HG03139 (cell line): ENCODE measurements at regions not wholly inside any gene's neighbourhood (a gene's known extent, or its start where the extent isn't known, plus 50 kb on each side); places are given as distances from the start of the nearest gene placed in this dataset.
A peak's percentile ranks its signal among the peaks of the same experiment; 100 is the strongest.
"Not testable (repeated sequence)": the region's sequence is repeated elsewhere in the genome, so short reads cannot be mapped to it uniquely, and the experiment has no call there.

Source experiments
- ATAC-seq: cut with Tn5 transposase; IDR thresholded peaks from one replicate; pipeline ENCODE4 v1.9.1; 2021; ENCODE audit not compliant: unreplicated experiment

GRCh38 chr5:100398815-100399214, 136.4 kb upstream of the FAM174A start:
- ATAC-seq = not testable (repeated sequence)

GRCh38 chr5:100379254-100379858, 155.8 kb upstream of the FAM174A start:
- not testable (repeated sequence) for ATAC-seq

GRCh38 chr5:100364757-100365478, 170.3 kb upstream of the FAM174A start:
- not testable (repeated sequence) for ATAC-seq

- ATAC-seq = not testable (repeated sequence)
Measured at GRCh38 chr5:100364343-100364742, 170.8 kb upstream of the FAM174A start.

GRCh38 chr5:100359998-100360397, 175.2 kb upstream of the FAM174A start:
- ATAC-seq = not testable (repeated sequence)

- ATAC-seq = not testable (repeated sequence)
Measured at GRCh38 chr5:100346269-100346668, 188.9 kb upstream of the FAM174A start.

- not testable (repeated sequence) for ATAC-seq
Measured at GRCh38 chr5:100341485-100341884, 193.7 kb upstream of the FAM174A start.

GRCh38 chr5:100322483-100322882, 212.7 kb upstream of the FAM174A start:
- no peak for ATAC-seq

GRCh38 chr5:100319885-100320284, 215.3 kb upstream of the FAM174A start:
- no peak for ATAC-seq

- ATAC-seq = no peak
Measured at GRCh38 chr5:100313657-100314056, 221.5 kb upstream of the FAM174A start.

- no peak for ATAC-seq
Measured at GRCh38 chr5:100311806-100312205, 223.4 kb upstream of the FAM174A start.

GRCh38 chr5:100306000-100306399, 229.2 kb upstream of the FAM174A start:
- ATAC-seq = no peak

GRCh38 chr5:100303216-100303615, 232.0 kb upstream of the FAM174A start:
- no peak for ATAC-seq

- no peak for ATAC-seq
Measured at GRCh38 chr5:100299261-100299660, 235.9 kb upstream of the FAM174A start.

- no peak for ATAC-seq
Measured at GRCh38 chr5:100276071-100276470, 259.1 kb upstream of the FAM174A start.

GRCh38 chr5:100275631-100276030, 259.5 kb upstream of the FAM174A start:
- ATAC-seq = no peak

GRCh38 chr5:100273846-100274580, 261.2 kb upstream of the FAM174A start:
- ATAC-seq = no peak

GRCh38 chr5:100270023-100270771, 265.0 kb upstream of the FAM174A start:
- ATAC-seq = peak; percentile 64

- no peak for ATAC-seq
Measured at GRCh38 chr5:100260968-100261367, 274.2 kb upstream of the FAM174A start.

GRCh38 chr5:100252944-100253343, 282.2 kb upstream of the FAM174A start:
- no peak for ATAC-seq

GRCh38 chr5:100252037-100252436, 283.1 kb upstream of the FAM174A start:
- ATAC-seq = no peak
